Adrenal gland (tissue), 5 donors: ENCODE measurements at regions not wholly inside any gene's neighbourhood (a gene's known extent, or its start where the extent isn't known, plus 50 kb on each side); places are given as distances from the start of the nearest gene placed in this dataset.

Experiments
- CTCF ChIP-seq, 6 experiments: fragments of 450-650 bp in 4 of 6; fragments of 200-600 bp in 2 of 6; sonication (generic) in 1 of 6; IDR thresholded peaks; 1 replicate in 5 of 6; 2 replicates in 1 of 6; pipeline versions ENCODE4 v1.5.1 to v1.8.0; 2016 to 2021; ENCODE audit warnings: antibody characterized with exemption in 6 of 6, mild to moderate bottlenecking in 2 of 6, moderate library complexity in 1 of 6
- POLR2A ChIP-seq, 2 donors: fragments of 450-650 bp; IDR thresholded peaks; one replicate each; pipeline ENCODE4 v1.6.1; 2017; ENCODE audit warnings: antibody characterized with exemption in 2 of 2, mild to moderate bottlenecking in 2 of 2, moderate library complexity in 1 of 2
- donor health status: DM: no; HTN: no; CAD: no.

- no peak for TF ChIP-seq CTCF (IDR thresholded peaks at IDR 0.05)
- no peak for TF ChIP-seq POLR2A (IDR thresholded peaks at IDR 0.05)
Measured at GRCh38 chr6:137343241-137343640, 124.1 kb upstream of the IFNGR1 start.
